BE2C (cell line): ENCODE measurements at regions not wholly inside any gene's neighbourhood (a gene's known extent, or its start where the extent isn't known, plus 50 kb on each side); places are given as distances from the start of the nearest gene placed in this dataset.

Source experiments
- DNase-seq: peaks from one replicate; pipeline ENCODE4 v3.0.0-alpha.2; 2020
- H3K27me3 ChIP-seq: fragments of 250-450 bp; sonication (Bioruptor Pico); 2 replicates; pipeline ENCODE4 v1.5.1; 2020; ENCODE audit warnings: mild to moderate bottlenecking
- H3K36me3 ChIP-seq: fragments of 250-450 bp; sonication (Bioruptor Pico); 2 replicates; pipeline ENCODE4 v1.5.1; 2020; ENCODE audit warnings: mild to moderate bottlenecking
- H3K4me1 ChIP-seq: fragments of 250-450 bp; sonication (Bioruptor Pico); 2 replicates; pipeline ENCODE4 v1.5.1; 2020
- H3K4me3 ChIP-seq: 2 replicates; pipeline ENCODE4 v1.5.1; 2011; ENCODE audit warnings: low read depth, low read length
- H3K9me3 ChIP-seq: fragments of 250-450 bp; sonication (Bioruptor Pico); 2 replicates; pipeline ENCODE4 v1.5.1; 2020
- CTCF ChIP-seq: IDR thresholded peaks from 2 replicates; pipeline ENCODE4 v1.5.1; 2012; ENCODE audit warnings: mild to moderate bottlenecking, low read depth, low read length

- H3K4me1 ChIP-seq: no peaks in the 10 kb centered on the region
- DNase-seq: no peak
- no peaks in the 10 kb centered on the region for H3K36me3 ChIP-seq
- TF ChIP-seq CTCF: no peak
- no peaks in the 10 kb centered on the region for H3K27me3 ChIP-seq
- H3K4me3 ChIP-seq: no peak overlapping the region
- H3K9me3 ChIP-seq: no peaks in the 10 kb centered on the region
These were observed 219.0 kb downstream of the SPTSSA start for GRCh38 chr14:34243001-34243400.

- H3K36me3 ChIP-seq: no peaks in the 10 kb centered on the region
- TF ChIP-seq CTCF: no peak
- no peak for DNase-seq
- no peak overlapping the region for H3K4me3 ChIP-seq
- H3K4me1 ChIP-seq: no peaks in the 10 kb centered on the region
- H3K27me3 ChIP-seq: no peaks in the 10 kb centered on the region
- H3K9me3 ChIP-seq: no peaks in the 10 kb centered on the region
These were observed 220.8 kb downstream of the SPTSSA start for GRCh38 chr14:34241185-34241711.

GRCh38 chr14:34238610-34239009 lies 223.4 kb downstream of the SPTSSA start:
- H3K36me3 ChIP-seq: no peaks in the 10 kb centered on the region
- no peak for TF ChIP-seq CTCF
- DNase-seq: no peak
- H3K27me3 ChIP-seq: no peaks in the 10 kb centered on the region
- no peaks in the 10 kb centered on the region for H3K9me3 ChIP-seq
- no peaks in the 10 kb centered on the region for H3K4me1 ChIP-seq
- no peak overlapping the region for H3K4me3 ChIP-seq

- no peaks in the 10 kb centered on the region for H3K36me3 ChIP-seq
- no peaks in the 10 kb centered on the region for H3K27me3 ChIP-seq
- H3K4me3 ChIP-seq: no peak overlapping the region
- DNase-seq: no peak
- H3K4me1 ChIP-seq: no peaks in the 10 kb centered on the region
- TF ChIP-seq CTCF: no peak
- no peaks in the 10 kb centered on the region for H3K9me3 ChIP-seq
These were observed 224.4 kb downstream of the SPTSSA start for GRCh38 chr14:34237677-34238076.

- H3K4me3 ChIP-seq: no peak overlapping the region
- H3K27me3 ChIP-seq: no peaks in the 10 kb centered on the region
- DNase-seq: no peak
- no peak for TF ChIP-seq CTCF
- H3K9me3 ChIP-seq: no peaks in the 10 kb centered on the region
- H3K4me1 ChIP-seq: no peaks in the 10 kb centered on the region
- H3K36me3 ChIP-seq: no peaks in the 10 kb centered on the region
These were observed 225.0 kb downstream of the SPTSSA start for GRCh38 chr14:34237081-34237480.

- Histone ChIP-seq H3K4me1 (no peaks in the 10 kb centered on the region), H3K27me3 (no peaks in the 10 kb centered on the region), H3K9me3 (no peaks in the 10 kb centered on the region), H3K36me3 (no peaks in the 10 kb centered on the region), H3K4me3 (no peak overlapping the region)
- no peak for DNase-seq
- TF ChIP-seq CTCF: no peak
These were observed 226.3 kb downstream of the SPTSSA start for GRCh38 chr14:34235643-34236300.
